ENCODE measurements at regions not wholly inside any gene's neighbourhood (a gene's known extent, or its start where the extent isn't known, plus 50 kb on each side); places are given as distances from the start of the nearest gene placed in this dataset.

DNA sequence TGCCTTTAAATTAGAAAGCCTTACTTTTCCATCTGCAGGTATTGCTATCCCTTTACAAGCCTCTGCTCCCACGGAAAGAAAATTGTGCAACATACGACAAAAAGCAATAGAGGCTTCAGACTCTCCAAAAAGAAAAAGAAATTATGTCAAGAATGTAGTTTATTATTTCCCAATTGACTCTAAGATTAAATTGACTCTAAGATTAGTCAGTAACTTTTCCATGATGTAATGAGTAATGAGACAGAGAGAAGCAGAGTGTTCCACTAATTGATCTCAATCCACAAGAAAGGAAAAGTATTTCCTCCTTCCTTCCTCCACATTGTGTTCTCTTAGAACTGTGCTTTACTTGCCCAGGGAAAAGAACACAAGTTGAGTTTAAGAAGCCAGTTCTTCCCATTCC is 345.7 kb upstream of the HS3ST1 start:
- TF ChIP-seq, protein P1, sequence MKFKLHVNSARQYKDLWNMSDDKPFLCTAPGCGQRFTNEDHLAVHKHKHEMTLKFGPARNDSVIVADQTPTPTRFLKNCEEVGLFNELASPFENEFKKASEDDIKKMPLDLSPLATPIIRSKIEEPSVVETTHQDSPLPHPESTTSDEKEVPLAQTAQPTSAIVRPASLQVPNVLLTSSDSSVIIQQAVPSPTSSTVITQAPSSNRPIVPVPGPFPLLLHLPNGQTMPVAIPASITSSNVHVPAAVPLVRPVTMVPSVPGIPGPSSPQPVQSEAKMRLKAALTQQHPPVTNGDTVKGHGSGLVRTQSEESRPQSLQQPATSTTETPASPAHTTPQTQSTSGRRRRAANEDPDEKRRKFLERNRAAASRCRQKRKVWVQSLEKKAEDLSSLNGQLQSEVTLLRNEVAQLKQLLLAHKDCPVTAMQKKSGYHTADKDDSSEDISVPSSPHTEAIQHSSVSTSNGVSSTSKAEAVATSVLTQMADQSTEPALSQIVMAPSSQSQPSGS (IDR thresholded peaks at IDR 0.05; ENCODE audit: low read length): no peak
- TF ChIP-seq BRCA1 (IDR thresholded peaks at IDR 0.05; ENCODE audit: low read depth, low read length): no peak
- TF ChIP-seq SIN3A (conservative IDR thresholded peaks at IDR 0.05 in 1 of 2, IDR thresholded peaks at IDR 0.05 in 1 of 2; ENCODE audit: low read depth in 1 of 2, low read length in 2 of 2): no peak
- TF ChIP-seq TCF12 (IDR thresholded peaks at IDR 0.05; ENCODE audit: low read depth, low read length): no peak
- TF ChIP-seq EGR1 (IDR thresholded peaks at IDR 0.05; ENCODE audit: borderline replicate concordance, low read depth, low read length): no peak
- TF ChIP-seq, protein P2, sequence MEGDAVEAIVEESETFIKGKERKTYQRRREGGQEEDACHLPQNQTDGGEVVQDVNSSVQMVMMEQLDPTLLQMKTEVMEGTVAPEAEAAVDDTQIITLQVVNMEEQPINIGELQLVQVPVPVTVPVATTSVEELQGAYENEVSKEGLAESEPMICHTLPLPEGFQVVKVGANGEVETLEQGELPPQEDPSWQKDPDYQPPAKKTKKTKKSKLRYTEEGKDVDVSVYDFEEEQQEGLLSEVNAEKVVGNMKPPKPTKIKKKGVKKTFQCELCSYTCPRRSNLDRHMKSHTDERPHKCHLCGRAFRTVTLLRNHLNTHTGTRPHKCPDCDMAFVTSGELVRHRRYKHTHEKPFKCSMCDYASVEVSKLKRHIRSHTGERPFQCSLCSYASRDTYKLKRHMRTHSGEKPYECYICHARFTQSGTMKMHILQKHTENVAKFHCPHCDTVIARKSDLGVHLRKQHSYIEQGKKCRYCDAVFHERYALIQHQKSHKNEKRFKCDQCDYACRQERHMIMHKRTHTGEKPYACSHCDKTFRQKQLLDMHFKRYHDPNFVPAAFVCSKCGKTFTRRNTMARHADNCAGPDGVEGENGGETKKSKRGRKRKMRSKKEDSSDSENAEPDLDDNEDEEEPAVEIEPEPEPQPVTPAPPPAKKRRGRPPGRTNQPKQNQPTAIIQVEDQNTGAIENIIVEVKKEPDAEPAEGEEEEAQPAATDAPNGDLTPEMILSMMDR (IDR thresholded peaks at IDR 0.05; ENCODE audit: control extremely low read depth in 1 of 3, insufficient read depth in 1 of 3, low read depth in 1 of 3, low read length in 3 of 3): no peak
- TF ChIP-seq EZH2 (IDR thresholded peaks at IDR 0.05; ENCODE audit: low read depth, low read length, severe bottlenecking): no peak
- no peak for TF ChIP-seq POLR2A (IDR thresholded peaks at IDR 0.05; ENCODE audit: control extremely low read depth in 1 of 2, low read depth in 2 of 2, low read length in 2 of 2)
- TF ChIP-seq ASH2L (IDR thresholded peaks at IDR 0.05; ENCODE audit: low read length): no peak
- no peak for TF ChIP-seq CREB1 (IDR thresholded peaks at IDR 0.05)
- no peak for TF ChIP-seq NANOG (IDR thresholded peaks at IDR 0.05; ENCODE audit: insufficient read depth, low read depth, low read length, poor library complexity, severe bottlenecking)
- TF ChIP-seq EP300 (IDR thresholded peaks at IDR 0.05; ENCODE audit: borderline replicate concordance in 1 of 2, low read depth in 2 of 2, low read length in 2 of 2): no peak
- no peak for TF ChIP-seq HDAC2 (IDR thresholded peaks at IDR 0.05; ENCODE audit: borderline replicate concordance in 1 of 2, low read depth in 2 of 2, low read length in 2 of 2)
- no peak for TF ChIP-seq POLR2AphosphoS5 (IDR thresholded peaks at IDR 0.05; ENCODE audit: low read depth, low read length)
